ENCODE measurements at regions not wholly inside any gene's neighbourhood (a gene's known extent, or its start where the extent isn't known, plus 50 kb on each side); places are given as distances from the start of the nearest gene placed in this dataset.

DNA sequence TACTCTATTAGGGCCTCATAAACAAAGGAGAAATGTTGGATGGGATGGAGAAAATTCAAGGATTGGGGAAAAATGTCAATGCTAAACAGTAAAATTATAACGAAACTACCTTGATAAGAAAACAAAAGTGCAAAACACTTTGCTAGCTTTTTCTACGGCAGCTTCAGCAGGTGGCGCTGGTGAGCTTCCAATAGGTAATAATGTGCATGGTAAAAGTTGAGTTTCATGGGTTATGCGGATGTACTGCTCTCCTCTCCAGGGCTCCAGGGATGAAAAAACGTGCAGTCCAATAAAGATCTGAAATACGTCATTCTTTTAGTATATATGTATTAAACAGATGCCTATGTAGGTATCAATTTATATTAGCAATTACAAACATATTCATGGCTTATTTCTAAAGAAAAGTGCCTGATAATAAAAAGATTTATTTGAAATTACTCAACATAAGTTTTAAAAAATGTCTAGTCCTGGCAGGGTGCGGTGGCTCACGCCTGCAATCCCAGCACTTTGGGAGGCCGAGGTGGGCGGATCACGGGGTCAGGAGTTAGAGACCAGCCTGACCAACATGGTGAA is 239.6 kb downstream of the GRXCR1 start:
- Histone ChIP-seq H3K4me3 (ENCODE audit: low read length) (no peak overlapping the region), H3K27ac (ENCODE audit: low read depth, low read length) (no peak overlapping the region), H3K27me3 (ENCODE audit: control insufficient read depth, insufficient read depth, low read length, poor library complexity, severe bottlenecking) (no peaks in the 10 kb centered on the region), H3K36me3 (ENCODE audit: control insufficient read depth, insufficient read depth, low read length) (no peaks in the 10 kb centered on the region), H3K9ac (ENCODE audit: extremely low read depth, low read length, poor library complexity, severe bottlenecking) (no peak overlapping the region), H3K4me1 (ENCODE audit: control insufficient read depth, insufficient read depth, low read length) (no peaks in the 10 kb centered on the region), H3K9me3 (ENCODE audit: control insufficient read depth, low read length) (no peaks in the 10 kb centered on the region)
- no peak overlapping the region for H3K27ac Mint-ChIP-seq
- no peaks in the 10 kb centered on the region for H3K9me3 Mint-ChIP-seq
- no peaks in the 10 kb centered on the region for H3K27me3 Mint-ChIP-seq (ENCODE audit: insufficient read depth)
- 8 to 60% methylated on average over 2 to 10 of the region's 11 CpGs for WGBS, 2 experiments (ENCODE audit: insufficient coverage in 1 of 2, insufficient read length in 1 of 2)
- H3K4me1 Mint-ChIP-seq: peaks cover 5% of the 10 kb centered on the region
- no peaks in the 10 kb centered on the region for H3K36me3 Mint-ChIP-seq (ENCODE audit: low read depth)
- TF ChIP-seq, protein P1, sequence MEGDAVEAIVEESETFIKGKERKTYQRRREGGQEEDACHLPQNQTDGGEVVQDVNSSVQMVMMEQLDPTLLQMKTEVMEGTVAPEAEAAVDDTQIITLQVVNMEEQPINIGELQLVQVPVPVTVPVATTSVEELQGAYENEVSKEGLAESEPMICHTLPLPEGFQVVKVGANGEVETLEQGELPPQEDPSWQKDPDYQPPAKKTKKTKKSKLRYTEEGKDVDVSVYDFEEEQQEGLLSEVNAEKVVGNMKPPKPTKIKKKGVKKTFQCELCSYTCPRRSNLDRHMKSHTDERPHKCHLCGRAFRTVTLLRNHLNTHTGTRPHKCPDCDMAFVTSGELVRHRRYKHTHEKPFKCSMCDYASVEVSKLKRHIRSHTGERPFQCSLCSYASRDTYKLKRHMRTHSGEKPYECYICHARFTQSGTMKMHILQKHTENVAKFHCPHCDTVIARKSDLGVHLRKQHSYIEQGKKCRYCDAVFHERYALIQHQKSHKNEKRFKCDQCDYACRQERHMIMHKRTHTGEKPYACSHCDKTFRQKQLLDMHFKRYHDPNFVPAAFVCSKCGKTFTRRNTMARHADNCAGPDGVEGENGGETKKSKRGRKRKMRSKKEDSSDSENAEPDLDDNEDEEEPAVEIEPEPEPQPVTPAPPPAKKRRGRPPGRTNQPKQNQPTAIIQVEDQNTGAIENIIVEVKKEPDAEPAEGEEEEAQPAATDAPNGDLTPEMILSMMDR (conservative IDR thresholded peaks at IDR 0.05): peak; percentile 94
- no peak overlapping the region for H3K4me3 Mint-ChIP-seq
- peak; percentile 86 for DNase-seq

DNA sequence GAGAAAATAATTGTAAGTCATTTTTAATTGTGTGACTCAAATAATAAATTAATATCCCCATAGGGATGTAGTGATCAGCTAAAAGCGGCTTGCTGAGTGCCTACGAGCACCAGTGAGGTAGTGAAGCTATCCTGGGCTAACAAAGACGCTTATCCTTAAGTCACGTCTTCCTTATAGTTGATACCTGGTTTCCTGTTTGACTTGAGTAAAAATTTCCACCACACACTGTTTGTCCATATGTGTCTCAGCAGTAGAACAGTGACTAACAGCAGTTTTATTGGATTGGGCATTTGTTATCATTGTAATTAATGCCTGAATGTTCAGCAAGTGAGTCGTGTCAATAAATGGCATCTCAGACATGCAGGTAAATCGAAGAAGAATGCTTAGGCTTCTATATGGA is 241.1 kb downstream of the GRXCR1 start:
- Histone ChIP-seq H3K4me1 (ENCODE audit: control insufficient read depth, insufficient read depth, low read length) (no peaks in the 10 kb centered on the region), H3K9me3 (ENCODE audit: control insufficient read depth, low read length) (peaks cover under 1% of the 10 kb centered on the region), H3K36me3 (ENCODE audit: control insufficient read depth, insufficient read depth, low read length) (no peaks in the 10 kb centered on the region), H3K4me3 (ENCODE audit: low read length) (no peak overlapping the region), H3K27me3 (ENCODE audit: control insufficient read depth, insufficient read depth, low read length, poor library complexity, severe bottlenecking) (no peaks in the 10 kb centered on the region), H3K27ac (ENCODE audit: low read depth, low read length) (no peak overlapping the region), H3K9ac (ENCODE audit: extremely low read depth, low read length, poor library complexity, severe bottlenecking) (no peak overlapping the region)
- Mint-ChIP-seq H3K4me3 (no peak overlapping the region), H3K27me3 (ENCODE audit: insufficient read depth) (no peaks in the 10 kb centered on the region), H3K9me3 (no peaks in the 10 kb centered on the region), H3K36me3 (ENCODE audit: low read depth) (no peaks in the 10 kb centered on the region), H3K4me1 (peaks cover 5% of the 10 kb centered on the region), H3K27ac (no peak overlapping the region)
- DNase-seq: no peak
- WGBS, 2 experiments (ENCODE audit: insufficient coverage in 1 of 2, insufficient read length in 1 of 2): 86 to 90% methylated on average over 4 to 6 of the region's 6 CpGs
- TF ChIP-seq, protein P1 (conservative IDR thresholded peaks at IDR 0.05): no peak

- H3K27me3 ChIP-seq (ENCODE audit: control insufficient read depth, insufficient read depth, low read length, poor library complexity, severe bottlenecking): no peaks in the 10 kb centered on the region
- no peaks in the 10 kb centered on the region for H3K4me1 ChIP-seq (ENCODE audit: control insufficient read depth, insufficient read depth, low read length)
- DNase-seq: no peak
- H3K4me3 ChIP-seq (ENCODE audit: low read length): no peak overlapping the region
- TF ChIP-seq, protein P1 (conservative IDR thresholded peaks at IDR 0.05): no peak
- H3K9ac ChIP-seq (ENCODE audit: extremely low read depth, low read length, poor library complexity, severe bottlenecking): no peak overlapping the region
- WGBS, 2 experiments (ENCODE audit: insufficient coverage in 1 of 2, insufficient read length in 1 of 2): 100% methylated on average over 1 of the region's 1 CpG; no CpG with 5 or more reads in 1 of the 2 experiments
- Mint-ChIP-seq H3K9me3 (peaks cover 4% of the 10 kb centered on the region), H3K27ac (no peak overlapping the region), H3K27me3 (ENCODE audit: insufficient read depth) (no peaks in the 10 kb centered on the region), H3K4me1 (no peaks in the 10 kb centered on the region), H3K4me3 (no peak overlapping the region), H3K36me3 (ENCODE audit: low read depth) (no peaks in the 10 kb centered on the region)
- H3K9me3 ChIP-seq (ENCODE audit: control insufficient read depth, low read length): peaks cover 7% of the 10 kb centered on the region
- H3K27ac ChIP-seq (ENCODE audit: low read depth, low read length): no peak overlapping the region
- no peaks in the 10 kb centered on the region for H3K36me3 ChIP-seq (ENCODE audit: control insufficient read depth, insufficient read depth, low read length)
Observed at GRCh38 chr4:43136752-43137151, 244.2 kb downstream of the GRXCR1 start.

Data from endodermal cell (in vitro differentiated cells).